GM23338 (cell line): ENCODE measurements at regions not wholly inside any gene's neighbourhood (a gene's known extent, or its start where the extent isn't known, plus 50 kb on each side); places are given as distances from the start of the nearest gene placed in this dataset.

ENCODE experiments used
- CREB1 ChIP-seq: fragments of 250-450 bp; sonication (Bioruptor Pico); IDR thresholded peaks from 2 replicates; pipeline ENCODE4 v1.5.0; 2020; ENCODE audit warnings: low read depth, mild to moderate bottlenecking, moderate library complexity
- EZH2phosphoT487 ChIP-seq: fragments of 200-600 bp; sonication (generic); IDR thresholded peaks from one replicate; pipeline ENCODE4 v1.8.1; 2018; ENCODE audit warnings: antibody characterized with exemption; ENCODE audit not compliant: unreplicated experiment
- JUNB ChIP-seq: IDR thresholded peaks from one replicate; pipeline ENCODE4 v1.6.1; 2016; ENCODE audit warnings: antibody characterized with exemption; ENCODE audit not compliant: unreplicated experiment
- STAT1 ChIP-seq: IDR thresholded peaks from one replicate; pipeline ENCODE4 v1.6.1; 2016; ENCODE audit warnings: antibody characterized with exemption; ENCODE audit not compliant: unreplicated experiment
- TF ChIP-seq, protein P1 (sequence below): fragments of 250-450 bp; sonication (Bioruptor Pico); IDR thresholded peaks from 2 replicates; pipeline ENCODE4 v1.5.0; 2020; ENCODE audit warnings: mild to moderate bottlenecking, moderate library complexity
- TF ChIP-seq, protein P2 (sequence below), 2 experiments: fragments of 200-600 bp in 1 of 2; sonication (generic) in 1 of 2; conservative IDR thresholded peaks; 2 replicates each; pipeline versions ENCODE4 v1.5.1 to v1.6.1; 2016 to 2017; ENCODE audit warnings: antibody characterized with exemption in 2 of 2, low read depth in 2 of 2, mild to moderate bottlenecking in 2 of 2, moderate library complexity in 1 of 2

DNA sequence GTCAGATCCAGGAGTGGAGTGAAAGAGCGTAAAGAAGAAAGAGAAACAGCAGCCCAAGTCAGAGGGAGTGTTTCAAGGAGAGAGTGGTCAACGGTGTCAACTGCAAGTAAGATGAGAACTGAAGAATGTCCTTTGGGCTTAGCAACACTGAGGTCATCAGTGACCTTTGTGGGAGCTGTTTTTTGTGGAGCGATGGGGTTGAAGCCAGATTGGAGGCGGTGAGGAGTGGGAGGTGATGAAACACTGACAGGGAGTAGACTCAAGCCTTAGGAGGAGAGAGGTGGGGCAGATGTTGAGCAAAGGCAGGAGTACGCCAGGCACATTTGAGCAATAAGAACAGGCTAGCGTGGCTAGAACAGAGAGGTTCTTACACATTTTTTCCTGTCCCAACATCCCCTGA, 103.7 kb upstream of the GNAO1 start:
- TF ChIP-seq JUNB = no peak
- TF ChIP-seq, protein P1, sequence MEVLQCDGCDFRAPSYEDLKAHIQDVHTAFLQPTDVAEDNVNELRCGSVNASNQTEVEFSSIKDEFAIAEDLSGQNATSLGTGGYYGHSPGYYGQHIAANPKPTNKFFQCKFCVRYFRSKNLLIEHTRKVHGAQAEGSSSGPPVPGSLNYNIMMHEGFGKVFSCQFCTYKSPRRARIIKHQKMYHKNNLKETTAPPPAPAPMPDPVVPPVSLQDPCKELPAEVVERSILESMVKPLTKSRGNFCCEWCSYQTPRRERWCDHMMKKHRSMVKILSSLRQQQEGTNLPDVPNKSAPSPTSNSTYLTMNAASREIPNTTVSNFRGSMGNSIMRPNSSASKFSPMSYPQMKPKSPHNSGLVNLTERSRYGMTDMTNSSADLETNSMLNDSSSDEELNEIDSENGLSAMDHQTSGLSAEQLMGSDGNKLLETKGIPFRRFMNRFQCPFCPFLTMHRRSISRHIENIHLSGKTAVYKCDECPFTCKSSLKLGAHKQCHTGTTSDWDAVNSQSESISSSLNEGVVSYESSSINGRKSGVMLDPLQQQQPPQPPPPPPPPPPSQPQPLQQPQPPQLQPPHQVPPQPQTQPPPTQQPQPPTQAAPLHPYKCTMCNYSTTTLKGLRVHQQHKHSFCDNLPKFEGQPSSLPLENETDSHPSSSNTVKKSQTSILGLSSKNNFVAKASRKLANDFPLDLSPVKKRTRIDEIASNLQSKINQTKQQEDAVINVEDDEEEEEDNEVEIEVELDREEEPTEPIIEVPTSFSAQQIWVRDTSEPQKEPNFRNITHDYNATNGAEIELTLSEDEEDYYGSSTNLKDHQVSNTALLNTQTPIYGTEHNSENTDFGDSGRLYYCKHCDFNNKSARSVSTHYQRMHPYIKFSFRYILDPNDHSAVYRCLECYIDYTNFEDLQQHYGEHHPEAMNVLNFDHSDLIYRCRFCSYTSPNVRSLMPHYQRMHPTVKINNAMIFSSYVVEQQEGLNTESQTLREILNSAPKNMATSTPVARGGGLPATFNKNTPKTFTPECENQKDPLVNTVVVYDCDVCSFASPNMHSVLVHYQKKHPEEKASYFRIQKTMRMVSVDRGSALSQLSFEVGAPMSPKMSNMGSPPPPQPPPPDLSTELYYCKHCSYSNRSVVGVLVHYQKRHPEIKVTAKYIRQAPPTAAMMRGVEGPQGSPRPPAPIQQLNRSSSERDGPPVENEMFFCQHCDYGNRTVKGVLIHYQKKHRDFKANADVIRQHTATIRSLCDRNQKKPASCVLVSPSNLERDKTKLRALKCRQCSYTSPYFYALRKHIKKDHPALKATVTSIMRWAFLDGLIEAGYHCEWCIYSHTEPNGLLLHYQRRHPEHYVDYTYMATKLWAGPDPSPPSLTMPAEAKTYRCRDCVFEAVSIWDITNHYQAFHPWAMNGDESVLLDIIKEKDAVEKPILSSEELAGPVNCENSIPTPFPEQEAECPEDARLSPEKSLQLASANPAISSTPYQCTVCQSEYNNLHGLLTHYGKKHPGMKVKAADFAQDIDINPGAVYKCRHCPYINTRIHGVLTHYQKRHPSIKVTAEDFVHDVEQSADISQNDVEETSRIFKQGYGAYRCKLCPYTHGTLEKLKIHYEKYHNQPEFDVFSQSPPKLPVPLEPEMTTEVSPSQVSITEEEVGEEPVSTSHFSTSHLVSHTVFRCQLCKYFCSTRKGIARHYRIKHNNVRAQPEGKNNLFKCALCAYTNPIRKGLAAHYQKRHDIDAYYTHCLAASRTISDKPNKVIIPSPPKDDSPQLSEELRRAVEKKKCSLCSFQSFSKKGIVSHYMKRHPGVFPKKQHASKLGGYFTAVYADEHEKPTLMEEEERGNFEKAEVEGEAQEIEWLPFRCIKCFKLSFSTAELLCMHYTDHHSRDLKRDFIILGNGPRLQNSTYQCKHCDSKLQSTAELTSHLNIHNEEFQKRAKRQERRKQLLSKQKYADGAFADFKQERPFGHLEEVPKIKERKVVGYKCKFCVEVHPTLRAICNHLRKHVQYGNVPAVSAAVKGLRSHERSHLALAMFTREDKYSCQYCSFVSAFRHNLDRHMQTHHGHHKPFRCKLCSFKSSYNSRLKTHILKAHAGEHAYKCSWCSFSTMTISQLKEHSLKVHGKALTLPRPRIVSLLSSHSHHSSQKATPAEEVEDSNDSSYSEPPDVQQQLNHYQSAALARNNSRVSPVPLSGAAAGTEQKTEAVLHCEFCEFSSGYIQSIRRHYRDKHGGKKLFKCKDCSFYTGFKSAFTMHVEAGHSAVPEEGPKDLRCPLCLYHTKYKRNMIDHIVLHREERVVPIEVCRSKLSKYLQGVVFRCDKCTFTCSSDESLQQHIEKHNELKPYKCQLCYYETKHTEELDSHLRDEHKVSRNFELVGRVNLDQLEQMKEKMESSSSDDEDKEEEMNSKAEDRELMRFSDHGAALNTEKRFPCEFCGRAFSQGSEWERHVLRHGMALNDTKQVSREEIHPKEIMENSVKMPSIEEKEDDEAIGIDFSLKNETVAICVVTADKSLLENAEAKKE (CRISPR knock-in tag) = no peak
- no peak for TF ChIP-seq STAT1
- no peak for TF ChIP-seq EZH2phosphoT487
- TF ChIP-seq, protein P2, sequence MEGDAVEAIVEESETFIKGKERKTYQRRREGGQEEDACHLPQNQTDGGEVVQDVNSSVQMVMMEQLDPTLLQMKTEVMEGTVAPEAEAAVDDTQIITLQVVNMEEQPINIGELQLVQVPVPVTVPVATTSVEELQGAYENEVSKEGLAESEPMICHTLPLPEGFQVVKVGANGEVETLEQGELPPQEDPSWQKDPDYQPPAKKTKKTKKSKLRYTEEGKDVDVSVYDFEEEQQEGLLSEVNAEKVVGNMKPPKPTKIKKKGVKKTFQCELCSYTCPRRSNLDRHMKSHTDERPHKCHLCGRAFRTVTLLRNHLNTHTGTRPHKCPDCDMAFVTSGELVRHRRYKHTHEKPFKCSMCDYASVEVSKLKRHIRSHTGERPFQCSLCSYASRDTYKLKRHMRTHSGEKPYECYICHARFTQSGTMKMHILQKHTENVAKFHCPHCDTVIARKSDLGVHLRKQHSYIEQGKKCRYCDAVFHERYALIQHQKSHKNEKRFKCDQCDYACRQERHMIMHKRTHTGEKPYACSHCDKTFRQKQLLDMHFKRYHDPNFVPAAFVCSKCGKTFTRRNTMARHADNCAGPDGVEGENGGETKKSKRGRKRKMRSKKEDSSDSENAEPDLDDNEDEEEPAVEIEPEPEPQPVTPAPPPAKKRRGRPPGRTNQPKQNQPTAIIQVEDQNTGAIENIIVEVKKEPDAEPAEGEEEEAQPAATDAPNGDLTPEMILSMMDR (conservative IDR thresholded peaks at IDR 0.05; ENCODE audit: low read depth in 2 of 2) = no peak
- no peak for TF ChIP-seq CREB1 (CRISPR knock-in tag)
